ENCODE measurements at regions not wholly inside any gene's neighbourhood (a gene's known extent, or its start where the extent isn't known, plus 50 kb on each side); places are given as distances from the start of the nearest gene placed in this dataset.

DNA sequence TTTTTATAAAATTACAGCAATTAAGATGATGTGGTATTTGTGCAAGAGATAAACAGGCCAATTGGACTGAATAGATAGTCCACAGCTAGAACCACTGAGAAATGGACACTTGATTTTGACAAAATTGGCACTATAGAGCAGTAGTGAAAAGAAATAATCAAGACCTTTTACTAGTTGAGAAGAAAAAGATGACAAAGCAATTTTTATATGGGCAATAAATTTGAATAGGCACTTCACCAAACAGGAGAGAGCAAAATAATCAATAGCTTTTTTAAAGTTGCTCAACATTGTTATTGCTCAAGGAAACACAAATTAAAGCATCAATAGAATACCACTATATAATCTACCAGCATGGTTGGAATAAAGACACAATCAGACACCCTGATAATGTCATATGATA lies 193.5 kb upstream of the FTMT start:
- TF ChIP-seq, protein P1, sequence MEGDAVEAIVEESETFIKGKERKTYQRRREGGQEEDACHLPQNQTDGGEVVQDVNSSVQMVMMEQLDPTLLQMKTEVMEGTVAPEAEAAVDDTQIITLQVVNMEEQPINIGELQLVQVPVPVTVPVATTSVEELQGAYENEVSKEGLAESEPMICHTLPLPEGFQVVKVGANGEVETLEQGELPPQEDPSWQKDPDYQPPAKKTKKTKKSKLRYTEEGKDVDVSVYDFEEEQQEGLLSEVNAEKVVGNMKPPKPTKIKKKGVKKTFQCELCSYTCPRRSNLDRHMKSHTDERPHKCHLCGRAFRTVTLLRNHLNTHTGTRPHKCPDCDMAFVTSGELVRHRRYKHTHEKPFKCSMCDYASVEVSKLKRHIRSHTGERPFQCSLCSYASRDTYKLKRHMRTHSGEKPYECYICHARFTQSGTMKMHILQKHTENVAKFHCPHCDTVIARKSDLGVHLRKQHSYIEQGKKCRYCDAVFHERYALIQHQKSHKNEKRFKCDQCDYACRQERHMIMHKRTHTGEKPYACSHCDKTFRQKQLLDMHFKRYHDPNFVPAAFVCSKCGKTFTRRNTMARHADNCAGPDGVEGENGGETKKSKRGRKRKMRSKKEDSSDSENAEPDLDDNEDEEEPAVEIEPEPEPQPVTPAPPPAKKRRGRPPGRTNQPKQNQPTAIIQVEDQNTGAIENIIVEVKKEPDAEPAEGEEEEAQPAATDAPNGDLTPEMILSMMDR (IDR thresholded peaks at IDR 0.05), result no peak
- no peak for TF ChIP-seq POLR2A (IDR thresholded peaks at IDR 0.05)

All from testis (tissue), 2 donors.